Nephron (organoid): ENCODE measurements at regions not wholly inside any gene's neighbourhood (a gene's known extent, or its start where the extent isn't known, plus 50 kb on each side); places are given as distances from the start of the nearest gene placed in this dataset.

Source experiments
- H3K27ac Mint-ChIP-seq, 3 experiments: 2 replicates each; pipeline ENCODE4 v1.8.0; 2020; ENCODE audit warnings: mixed read lengths in 3 of 3, mild to moderate bottlenecking in 2 of 3, moderate library complexity in 1 of 3
- H3K27me3 Mint-ChIP-seq: 2 replicates; pipeline ENCODE4 v1.8.0; 2021; ENCODE audit warnings: low read depth, mild to moderate bottlenecking, moderate library complexity, mixed read lengths
- H3K36me3 Mint-ChIP-seq: 2 replicates; pipeline ENCODE4 v1.8.0; 2020; ENCODE audit warnings: low read depth, mixed read lengths
- H3K4me1 Mint-ChIP-seq: 2 replicates; pipeline ENCODE4 v1.8.0; 2020; ENCODE audit warnings: mixed read lengths
- H3K4me3 Mint-ChIP-seq, 3 experiments: 2 replicates each; pipeline ENCODE4 v1.8.0; 2020; ENCODE audit warnings: mild to moderate bottlenecking in 3 of 3, mixed read lengths in 3 of 3, moderate library complexity in 2 of 3
- H3K9me3 Mint-ChIP-seq: 2 replicates; pipeline ENCODE4 v1.8.0; 2020; ENCODE audit warnings: mixed read lengths
- CTCF ChIP-seq, 3 experiments: fragments of 200-600 bp; sonication (generic); IDR thresholded peaks; one replicate each; pipeline ENCODE4 v1.5.0; 2021; ENCODE audit warnings: antibody characterized with exemption in 3 of 3; ENCODE audit not compliant: unreplicated experiment in 3 of 3

GRCh38 chr21:15434163-15434905 is 295.4 kb upstream of the USP25 start:
- Mint-ChIP-seq H3K27me3 (no peaks in the 10 kb centered on the region), H3K36me3 (peaks cover 9% of the 10 kb centered on the region), H3K4me1 (peaks cover 14% of the 10 kb centered on the region), H3K9me3 (peaks cover 12% of the 10 kb centered on the region), H3K27ac (peak overlapping the region in 1 of 3 experiments; percentile 75), H3K4me3 (no peak overlapping the region)
- TF ChIP-seq CTCF (IDR thresholded peaks at IDR 0.05; ENCODE audit: unreplicated experiment in 3 of 3), result no peak

DNA sequence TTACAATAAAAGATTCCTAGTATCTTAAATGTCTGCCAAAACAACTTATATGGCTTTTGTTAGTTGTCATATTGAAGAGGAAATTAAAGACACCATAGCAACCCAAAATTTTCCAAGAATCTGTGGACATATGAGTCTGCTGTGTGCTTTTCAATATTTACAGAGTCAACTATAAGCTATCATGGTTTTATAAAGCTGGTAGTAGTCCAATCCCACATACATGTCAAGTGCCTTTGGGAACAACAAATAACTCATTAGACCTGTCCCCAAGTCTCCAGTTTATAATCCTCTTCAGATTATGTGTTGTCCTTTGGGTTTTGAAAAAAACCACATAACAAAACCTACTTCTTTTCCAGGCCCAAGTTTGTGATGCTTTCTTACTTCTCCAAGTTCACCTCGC is 293.8 kb upstream of the USP25 start:
- H3K9me3 Mint-ChIP-seq, result peaks cover 12% of the 10 kb centered on the region
- H3K27ac Mint-ChIP-seq, result peak overlapping the region in 1 of 3 experiments; percentile 59
- TF ChIP-seq CTCF (IDR thresholded peaks at IDR 0.05; ENCODE audit: unreplicated experiment in 3 of 3), result no peak
- H3K36me3 Mint-ChIP-seq, result peaks cover 9% of the 10 kb centered on the region
- H3K4me1 Mint-ChIP-seq, result peaks cover 9% of the 10 kb centered on the region
- H3K4me3 Mint-ChIP-seq, result no peak overlapping the region
- no peaks in the 10 kb centered on the region for H3K27me3 Mint-ChIP-seq

GRCh38 chr21:15437883-15438282 is 291.9 kb upstream of the USP25 start:
- H3K36me3 Mint-ChIP-seq, result peaks cover 9% of the 10 kb centered on the region
- H3K4me3 Mint-ChIP-seq, result no peak overlapping the region
- no peak for TF ChIP-seq CTCF (IDR thresholded peaks at IDR 0.05; ENCODE audit: unreplicated experiment in 3 of 3)
- peak overlapping the region in 1 of 3 experiments; percentile 88 for H3K27ac Mint-ChIP-seq
- peaks cover 8% of the 10 kb centered on the region for H3K9me3 Mint-ChIP-seq
- peaks cover 20% of the 10 kb centered on the region for H3K4me1 Mint-ChIP-seq
- no peaks in the 10 kb centered on the region for H3K27me3 Mint-ChIP-seq

GRCh38 chr21:15439726-15440125 is 290.1 kb upstream of the USP25 start:
- Mint-ChIP-seq H3K9me3 (no peaks in the 10 kb centered on the region), H3K36me3 (no peaks in the 10 kb centered on the region), H3K27ac (peak overlapping the region in 1 of 3 experiments; percentile 76), H3K27me3 (no peaks in the 10 kb centered on the region), H3K4me1 (peaks cover 34% of the 10 kb centered on the region), H3K4me3 (no peak overlapping the region)
- no peak for TF ChIP-seq CTCF (IDR thresholded peaks at IDR 0.05; ENCODE audit: unreplicated experiment in 3 of 3)

DNA sequence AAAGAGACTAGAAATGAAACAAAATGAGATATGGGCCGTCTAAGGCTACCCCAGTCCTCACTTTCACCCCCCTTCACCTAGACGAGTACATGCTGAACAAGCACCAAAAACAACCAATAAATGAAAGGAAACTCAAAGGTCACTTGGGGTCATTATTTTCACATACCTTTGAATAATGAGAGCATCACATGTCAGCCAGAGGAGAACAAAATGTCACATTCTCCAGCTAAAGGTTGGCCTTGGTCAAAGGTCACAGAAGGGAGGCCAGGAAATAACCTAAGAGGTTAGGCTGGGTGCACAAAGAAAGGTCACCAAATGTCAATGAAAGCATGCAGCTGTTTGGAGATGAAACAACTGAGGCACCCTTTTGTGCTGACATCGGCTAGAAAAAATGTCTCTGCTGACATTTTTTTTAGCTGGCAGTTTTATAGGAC is 288.7 kb upstream of the USP25 start:
- Mint-ChIP-seq H3K4me3 (peak overlapping the region in 1 of 3 experiments; percentile 5), H3K27me3 (no peaks in the 10 kb centered on the region), H3K27ac (peak overlapping the region in 2 of 3 experiments; percentile 57 to 91), H3K4me1 (peaks cover 42% of the 10 kb centered on the region), H3K9me3 (no peaks in the 10 kb centered on the region), H3K36me3 (no peaks in the 10 kb centered on the region)
- TF ChIP-seq CTCF (IDR thresholded peaks at IDR 0.05; ENCODE audit: unreplicated experiment in 3 of 3), result no peak

DNA sequence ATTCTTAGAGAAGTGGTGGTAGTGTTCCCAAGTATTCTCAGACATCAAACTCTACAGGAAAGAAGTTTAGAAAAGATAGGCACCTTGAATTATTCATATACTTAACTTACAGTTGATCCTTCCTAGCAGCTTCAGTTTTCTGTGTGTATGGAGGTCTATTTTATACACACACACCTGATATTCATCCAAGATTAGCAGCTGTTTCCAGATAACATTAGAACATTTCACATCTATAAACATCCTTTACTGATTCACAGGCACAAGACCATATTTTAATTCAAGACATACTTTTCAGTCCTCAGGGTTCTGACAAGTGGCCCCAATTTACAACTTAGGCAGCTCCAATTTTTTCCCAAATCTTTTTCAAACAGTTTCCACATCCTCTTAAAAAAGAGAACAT is 287.8 kb upstream of the USP25 start:
- Mint-ChIP-seq H3K36me3 (peaks cover 3% of the 10 kb centered on the region), H3K9me3 (peaks cover 4% of the 10 kb centered on the region), H3K4me3 (no peak overlapping the region), H3K27ac (peak overlapping the region; percentile 77 to 91 (median 79)), H3K4me1 (peaks cover 43% of the 10 kb centered on the region), H3K27me3 (no peaks in the 10 kb centered on the region)
- no peak for TF ChIP-seq CTCF (IDR thresholded peaks at IDR 0.05; ENCODE audit: unreplicated experiment in 3 of 3)
